ENCODE measurements at regions not wholly inside any gene's neighbourhood (a gene's known extent, or its start where the extent isn't known, plus 50 kb on each side); places are given as distances from the start of the nearest gene placed in this dataset.

DNA sequence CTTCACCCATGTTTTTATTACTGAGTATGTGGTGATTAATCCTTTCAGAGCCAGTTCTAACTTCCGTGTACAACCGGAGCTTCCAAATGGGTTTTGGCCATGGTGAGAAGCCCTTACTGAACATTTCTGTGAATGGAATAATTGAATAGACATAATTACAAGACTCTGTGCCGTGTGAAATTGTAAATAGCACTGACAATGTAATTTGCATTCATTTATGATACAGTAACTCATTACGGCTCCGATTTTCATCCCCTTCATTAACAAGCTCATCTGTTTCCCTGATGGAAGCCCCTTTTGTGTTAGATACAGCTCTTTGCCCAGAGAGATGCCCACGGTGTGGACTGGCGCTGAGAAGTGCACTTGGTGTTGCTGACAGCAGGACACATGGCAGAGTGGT, 891.0 kb downstream of the AACS start:
- no peaks in the 10 kb centered on the region for H3K4me1 Mint-ChIP-seq
- peaks cover 9% of the 10 kb centered on the region for H3K9me3 Mint-ChIP-seq
- no peak overlapping the region for H3K27ac Mint-ChIP-seq
- DNase-seq (ENCODE audit: low spot score in 2 of 2, unreplicated experiment in 2 of 2), result no peak
- H3K36me3 Mint-ChIP-seq, result no peaks in the 10 kb centered on the region
- H3K27me3 Mint-ChIP-seq (ENCODE audit: low read depth), result no peaks in the 10 kb centered on the region
- TF ChIP-seq, protein P1, sequence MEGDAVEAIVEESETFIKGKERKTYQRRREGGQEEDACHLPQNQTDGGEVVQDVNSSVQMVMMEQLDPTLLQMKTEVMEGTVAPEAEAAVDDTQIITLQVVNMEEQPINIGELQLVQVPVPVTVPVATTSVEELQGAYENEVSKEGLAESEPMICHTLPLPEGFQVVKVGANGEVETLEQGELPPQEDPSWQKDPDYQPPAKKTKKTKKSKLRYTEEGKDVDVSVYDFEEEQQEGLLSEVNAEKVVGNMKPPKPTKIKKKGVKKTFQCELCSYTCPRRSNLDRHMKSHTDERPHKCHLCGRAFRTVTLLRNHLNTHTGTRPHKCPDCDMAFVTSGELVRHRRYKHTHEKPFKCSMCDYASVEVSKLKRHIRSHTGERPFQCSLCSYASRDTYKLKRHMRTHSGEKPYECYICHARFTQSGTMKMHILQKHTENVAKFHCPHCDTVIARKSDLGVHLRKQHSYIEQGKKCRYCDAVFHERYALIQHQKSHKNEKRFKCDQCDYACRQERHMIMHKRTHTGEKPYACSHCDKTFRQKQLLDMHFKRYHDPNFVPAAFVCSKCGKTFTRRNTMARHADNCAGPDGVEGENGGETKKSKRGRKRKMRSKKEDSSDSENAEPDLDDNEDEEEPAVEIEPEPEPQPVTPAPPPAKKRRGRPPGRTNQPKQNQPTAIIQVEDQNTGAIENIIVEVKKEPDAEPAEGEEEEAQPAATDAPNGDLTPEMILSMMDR (IDR thresholded peaks at IDR 0.05; ENCODE audit: unreplicated experiment), result no peak
- no peak overlapping the region for H3K4me3 Mint-ChIP-seq

DNA sequence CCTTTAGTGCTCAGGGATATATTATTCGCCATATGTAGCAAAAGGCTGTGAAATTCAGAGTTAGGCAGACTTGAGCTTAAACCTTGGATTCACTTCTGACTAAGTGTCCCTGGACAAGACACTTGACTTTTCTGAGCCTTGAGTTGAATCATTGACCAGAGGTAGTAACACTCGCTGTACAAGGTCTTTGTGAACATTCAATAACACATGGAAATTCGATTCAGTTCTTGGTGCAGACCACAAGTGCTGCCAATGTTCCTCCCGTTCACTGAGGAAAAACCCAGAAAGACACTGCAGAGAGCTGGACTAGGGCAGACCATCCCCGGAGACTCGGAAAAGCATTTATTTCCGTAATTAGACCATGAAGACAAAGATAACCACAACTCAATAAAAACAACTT, 901.4 kb downstream of the AACS start:
- no peak overlapping the region for H3K4me3 Mint-ChIP-seq
- H3K36me3 Mint-ChIP-seq, result no peaks in the 10 kb centered on the region
- no peak for DNase-seq (ENCODE audit: low spot score in 2 of 2, unreplicated experiment in 2 of 2)
- H3K9me3 Mint-ChIP-seq, result no peaks in the 10 kb centered on the region
- peaks cover 28% of the 10 kb centered on the region for H3K27me3 Mint-ChIP-seq (ENCODE audit: low read depth)
- H3K4me1 Mint-ChIP-seq, result no peaks in the 10 kb centered on the region
- TF ChIP-seq, protein P1 (IDR thresholded peaks at IDR 0.05; ENCODE audit: unreplicated experiment), result no peak
- H3K27ac Mint-ChIP-seq, result no peak overlapping the region

DNA sequence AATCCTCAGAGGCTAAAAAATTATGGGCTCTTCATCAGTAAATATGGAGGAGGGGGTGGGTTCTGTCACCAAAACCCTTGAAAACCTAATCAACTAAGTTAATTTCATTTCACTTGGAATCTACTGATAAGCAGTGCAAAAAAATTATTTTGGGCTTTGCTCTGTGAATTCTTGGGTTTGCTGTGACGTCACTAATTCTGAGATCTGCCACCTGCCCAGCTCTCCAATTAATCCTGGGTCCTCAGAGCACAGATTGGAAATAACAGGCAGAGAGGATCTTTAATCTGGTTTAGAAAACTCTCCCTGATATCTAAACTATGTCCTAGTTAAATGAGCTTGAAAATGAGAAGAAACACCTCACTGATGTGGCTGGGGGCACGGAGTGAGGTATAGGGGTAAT, 903.2 kb downstream of the AACS start:
- TF ChIP-seq, protein P1 (IDR thresholded peaks at IDR 0.05; ENCODE audit: unreplicated experiment), result no peak
- no peak for DNase-seq (ENCODE audit: low spot score in 2 of 2, unreplicated experiment in 2 of 2)
- Mint-ChIP-seq H3K27me3 (ENCODE audit: low read depth) (peaks cover 29% of the 10 kb centered on the region), H3K36me3 (no peaks in the 10 kb centered on the region), H3K4me3 (no peak overlapping the region), H3K4me1 (no peaks in the 10 kb centered on the region), H3K9me3 (no peaks in the 10 kb centered on the region), H3K27ac (no peak overlapping the region)

DNA sequence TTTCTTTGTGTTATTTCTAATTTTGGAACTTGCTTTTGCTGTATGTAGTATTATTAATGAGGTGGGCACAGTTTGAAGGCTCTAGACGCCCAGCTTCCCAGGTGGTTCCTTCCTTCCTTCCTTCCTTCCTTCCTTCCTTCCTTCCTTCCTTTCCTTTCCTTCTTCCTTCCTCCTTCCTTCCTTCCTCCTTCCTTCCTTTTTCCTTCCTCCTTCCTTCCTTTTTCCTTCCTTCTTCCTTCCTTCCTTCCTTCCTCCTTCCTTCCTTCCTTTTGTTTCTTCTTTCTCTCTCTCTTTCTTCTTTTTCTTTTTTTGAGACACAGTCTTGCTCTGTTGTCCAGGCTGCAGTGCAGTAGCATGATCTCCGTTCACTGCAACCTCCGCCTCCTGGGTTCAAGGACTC, 906.7 kb downstream of the AACS start:
- Mint-ChIP-seq H3K4me3 (no peak overlapping the region), H3K4me1 (no peaks in the 10 kb centered on the region), H3K9me3 (no peaks in the 10 kb centered on the region), H3K27ac (no peak overlapping the region), H3K27me3 (ENCODE audit: low read depth) (peaks cover 40% of the 10 kb centered on the region), H3K36me3 (no peaks in the 10 kb centered on the region)
- TF ChIP-seq, protein P1 (IDR thresholded peaks at IDR 0.05; ENCODE audit: unreplicated experiment), result no peak
- no peak for DNase-seq (ENCODE audit: low spot score in 2 of 2, unreplicated experiment in 2 of 2)

DNA sequence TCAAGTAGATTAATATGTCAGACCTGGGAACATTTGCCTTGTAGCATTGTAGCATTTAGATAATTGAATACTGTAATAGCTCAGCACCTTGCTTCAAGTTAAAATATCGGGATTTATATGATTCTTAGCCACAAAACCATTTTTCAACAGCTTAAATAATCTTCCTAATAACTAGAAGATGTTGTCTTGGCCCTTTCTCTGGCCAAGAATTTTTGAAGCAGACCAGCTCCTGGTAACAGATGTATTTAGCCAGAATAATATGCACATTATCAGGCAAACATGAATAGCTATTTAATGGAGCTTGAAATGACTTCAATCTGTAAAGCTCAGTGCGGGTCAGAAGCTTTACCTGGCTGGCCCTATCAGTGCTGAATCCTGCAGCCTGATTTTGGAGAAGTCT, 913.1 kb downstream of the AACS start:
- Mint-ChIP-seq H3K36me3 (no peaks in the 10 kb centered on the region), H3K27ac (no peak overlapping the region), H3K27me3 (ENCODE audit: low read depth) (peaks cover 48% of the 10 kb centered on the region), H3K4me3 (no peak overlapping the region), H3K9me3 (no peaks in the 10 kb centered on the region), H3K4me1 (peaks cover 3% of the 10 kb centered on the region)
- TF ChIP-seq, protein P1 (IDR thresholded peaks at IDR 0.05; ENCODE audit: unreplicated experiment), result no peak
- DNase-seq (ENCODE audit: low spot score in 2 of 2, unreplicated experiment in 2 of 2), result no peak

DNA sequence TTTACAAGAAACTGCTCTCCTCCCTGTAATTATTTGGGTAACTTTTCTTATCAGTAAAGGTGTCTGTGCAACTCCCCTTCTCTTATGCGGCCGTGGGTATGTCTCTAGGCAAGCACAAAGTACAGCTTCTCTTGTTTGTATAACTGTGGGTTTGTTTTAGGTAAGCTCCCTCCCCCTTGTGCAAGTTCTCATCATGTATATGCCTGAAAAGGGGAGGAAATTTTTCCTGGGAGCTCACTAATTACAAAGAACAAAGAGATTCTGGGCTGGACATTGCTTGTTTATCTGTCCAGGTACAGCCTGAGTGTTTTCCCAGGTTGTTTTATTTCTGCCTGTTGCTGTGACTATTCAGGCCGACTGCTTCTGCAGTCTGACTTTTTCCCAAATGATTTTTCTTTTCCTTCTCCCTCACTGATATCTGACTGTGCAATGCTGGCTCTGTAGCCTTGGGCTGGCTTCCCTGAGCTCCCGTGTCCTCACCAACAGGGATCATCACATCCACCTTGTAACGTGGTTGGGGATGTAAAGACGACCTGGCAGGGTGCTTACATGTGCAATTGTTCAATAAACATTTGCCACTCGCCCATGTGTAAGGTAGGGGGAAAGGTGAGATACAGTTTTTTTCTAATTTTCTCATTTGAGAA, 916.5 kb downstream of the AACS start:
- Mint-ChIP-seq H3K36me3 (no peaks in the 10 kb centered on the region), H3K4me1 (peaks cover 11% of the 10 kb centered on the region), H3K4me3 (no peak overlapping the region), H3K27ac (no peak overlapping the region), H3K9me3 (no peaks in the 10 kb centered on the region), H3K27me3 (ENCODE audit: low read depth) (peaks cover 57% of the 10 kb centered on the region)
- TF ChIP-seq, protein P1 (IDR thresholded peaks at IDR 0.05; ENCODE audit: unreplicated experiment), result no peak
- DNase-seq (ENCODE audit: low spot score in 2 of 2, unreplicated experiment in 2 of 2), result no peak

Measured in mesothelial cell of epicardium (in vitro differentiated cells).